Sigmoid colon (tissue), 6 donors: ENCODE measurements at regions not wholly inside any gene's neighbourhood (a gene's known extent, or its start where the extent isn't known, plus 50 kb on each side); places are given as distances from the start of the nearest gene placed in this dataset.

ENCODE experiments used
- DNase-seq: peaks from one replicate; pipeline ENCODE4 v3.0.0-alpha.2; 2019
- H3K27ac ChIP-seq, 4 donors: fragments of 200-600 bp; sonication (generic); one replicate each; pipeline ENCODE4 v1.5.1; 2016 to 2019; ENCODE audit warnings: mild to moderate bottlenecking in 1 of 4
- H3K27me3 ChIP-seq, 3 donors: fragments of 200-600 bp; sonication (generic); one replicate each; pipeline ENCODE4 v1.5.1; 2019; ENCODE audit warnings: mild to moderate bottlenecking in 1 of 3
- H3K36me3 ChIP-seq, 4 donors: fragments of 200-600 bp; sonication (generic); one replicate each; pipeline ENCODE4 v1.5.1; 2016 to 2019
- H3K4me1 ChIP-seq, 4 donors: fragments of 200-600 bp; sonication (generic); one replicate each; pipeline ENCODE4 v1.5.1; 2017 to 2019
- H3K4me3 ChIP-seq, 4 donors: fragments of 200-600 bp; sonication (generic); one replicate each; pipeline ENCODE4 v1.5.1; 2017 to 2019; ENCODE audit warnings: mild to moderate bottlenecking in 2 of 4, moderate library complexity in 1 of 4
- H3K9me3 ChIP-seq, 4 donors: fragments of 200-600 bp in 3 of 4; sonication (generic) in 3 of 4; one replicate each; pipeline versions ENCODE4 v1.5.1 to v1.6.1; 2013 to 2019
- CTCF ChIP-seq, 4 experiments: fragments of 450-650 bp in 3 of 4; fragments of 200-600 bp in 1 of 4; IDR thresholded peaks; one replicate each; pipeline ENCODE4 v1.5.1; 2016 to 2019; ENCODE audit warnings: antibody characterized with exemption in 4 of 4, mild to moderate bottlenecking in 3 of 4, moderate library complexity in 2 of 4
- EP300 ChIP-seq, 4 donors: sonication (generic); formaldehyde crosslinking; IDR thresholded peaks; one replicate each; pipeline ENCODE4 v1.6.1; 2017; ENCODE audit warnings: antibody characterized with exemption in 4 of 4
- POLR2A ChIP-seq, 2 donors: fragments of 450-650 bp; IDR thresholded peaks; one replicate each; pipeline ENCODE4 v1.6.1; 2016; ENCODE audit warnings: antibody characterized with exemption in 2 of 2, mild to moderate bottlenecking in 2 of 2, moderate library complexity in 2 of 2
- POLR2AphosphoS5 ChIP-seq, 4 donors: sonication (generic); formaldehyde crosslinking; IDR thresholded peaks; one replicate each; pipeline ENCODE4 v1.6.1; 2017; ENCODE audit warnings: antibody characterized with exemption in 4 of 4
- WGBS, 2 donors: extraction: QIAGEN DNeasy Blood & Tissue Kit; methylation state at CpG; one replicate each; pipeline ENCODE4 v1.1.7; 2013; 5-methylcytosine and 5-hydroxymethylcytosine counted together
- intact Hi-C: fragments of 100-400 bp; cut with DNase I; formaldehyde crosslinking; loops from one replicate; pipeline ENCODE4 v1.15.1; 2023
- donor health status: healthy with polysubstance abuse.
- donor health status: healthy.

- H3K36me3 ChIP-seq = no peaks in the 10 kb centered on the region
- no peak for DNase-seq
- H3K4me3 ChIP-seq = no peak overlapping the region
- no peaks in the 10 kb centered on the region for H3K9me3 ChIP-seq
- WGBS, 2 donors = 17 to 64% methylated on average over 2 of the region's 2 CpGs
- no peak for TF ChIP-seq POLR2AphosphoS5 (IDR thresholded peaks at IDR 0.05)
- TF ChIP-seq POLR2A (IDR thresholded peaks at IDR 0.05) = no peak
- TF ChIP-seq EP300 (IDR thresholded peaks at IDR 0.05) = no peak
- TF ChIP-seq CTCF (IDR thresholded peaks at IDR 0.05) = no peak
- no peak overlapping the region for H3K27ac ChIP-seq
- H3K27me3 ChIP-seq = no peaks in the 10 kb centered on the region
- no peaks in the 10 kb centered on the region for H3K4me1 ChIP-seq
- intact Hi-C loops = no loop called here
Measured at GRCh38 chr7:85634951-85635350, 448.1 kb upstream of the SEMA3D start.

DNA sequence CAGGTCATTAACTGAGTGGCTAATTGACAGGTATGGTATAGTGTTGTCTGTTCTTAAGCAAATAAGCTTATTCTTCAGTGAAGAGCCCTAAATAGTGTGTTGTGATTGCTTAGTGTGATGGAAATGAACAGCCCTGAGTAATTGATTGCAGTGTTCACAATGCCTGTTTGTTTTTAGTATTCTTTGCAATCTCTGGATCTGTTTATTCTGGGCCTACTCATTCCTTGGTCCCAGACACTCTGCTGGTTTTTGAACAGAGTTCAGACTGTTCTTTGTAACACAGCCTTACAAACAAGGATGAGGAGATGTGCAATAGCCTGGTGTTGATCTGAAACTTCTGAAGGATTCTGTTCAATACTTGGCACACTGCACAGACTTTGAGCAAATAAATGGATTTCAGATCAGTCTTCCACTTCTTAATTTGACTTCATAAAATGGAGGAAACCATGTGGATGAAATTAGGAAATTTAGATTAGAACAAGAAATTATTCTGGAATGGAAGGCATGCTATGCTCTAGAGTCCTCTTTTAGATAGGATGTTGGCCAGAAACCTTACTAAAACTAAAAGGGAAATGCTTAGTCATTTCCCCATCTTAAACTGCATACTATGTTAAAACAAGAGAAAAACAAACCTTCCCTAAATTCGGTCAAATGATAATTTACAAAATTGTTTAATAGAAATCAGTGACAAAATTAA is 444.2 kb upstream of the SEMA3D start:
- no peak for DNase-seq
- 52 to 71% methylated on average over 1 of the region's 1 CpG for WGBS, 2 donors
- Histone ChIP-seq H3K27me3 (no peaks in the 10 kb centered on the region), H3K27ac (no peak overlapping the region), H3K4me3 (no peak overlapping the region), H3K36me3 (no peaks in the 10 kb centered on the region), H3K4me1 (no peaks in the 10 kb centered on the region), H3K9me3 (no peaks in the 10 kb centered on the region)
- intact Hi-C loops = no loop called here
- TF ChIP-seq EP300 (IDR thresholded peaks at IDR 0.05) (no peak), POLR2AphosphoS5 (IDR thresholded peaks at IDR 0.05) (no peak), POLR2A (IDR thresholded peaks at IDR 0.05) (no peak), CTCF (IDR thresholded peaks at IDR 0.05) (no peak)

GRCh38 chr7:85627791-85628586 is 441.1 kb upstream of the SEMA3D start:
- no peaks in the 10 kb centered on the region for H3K4me1 ChIP-seq

DNA sequence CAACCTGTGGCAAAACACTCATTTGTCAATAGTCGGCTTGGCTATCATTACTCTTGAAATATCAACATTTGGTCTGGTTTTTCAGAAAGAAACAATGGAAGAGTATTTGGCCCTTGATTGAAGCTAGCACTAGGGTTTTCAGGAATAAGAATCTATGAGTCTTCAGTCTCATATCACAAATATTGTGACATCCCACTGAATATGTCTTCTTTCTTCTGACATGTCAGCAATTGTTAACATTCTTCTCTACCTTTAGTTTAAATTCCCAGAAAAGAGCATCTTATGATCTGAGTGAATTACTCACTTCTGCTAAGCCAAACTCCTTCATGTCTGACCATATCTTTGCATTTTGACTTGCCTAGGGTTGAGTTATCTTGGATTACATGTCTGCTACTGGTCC is 435.2 kb upstream of the SEMA3D start:
- Histone ChIP-seq H3K4me3 (no peak overlapping the region), H3K9me3 (no peaks in the 10 kb centered on the region), H3K36me3 (no peaks in the 10 kb centered on the region), H3K27me3 (no peaks in the 10 kb centered on the region), H3K4me1 (no peaks in the 10 kb centered on the region), H3K27ac (no peak overlapping the region)
- no peak for DNase-seq
- 31 to 81% methylated on average over 1 of the region's 1 CpG for WGBS, 2 donors
- TF ChIP-seq EP300 (IDR thresholded peaks at IDR 0.05) (no peak), CTCF (IDR thresholded peaks at IDR 0.05) (no peak), POLR2A (IDR thresholded peaks at IDR 0.05) (no peak), POLR2AphosphoS5 (IDR thresholded peaks at IDR 0.05) (no peak)
- intact Hi-C loops = no loop called here

More at GRCh38 chr7:85627791-85628586, 441.1 kb upstream of the SEMA3D start:
- Histone ChIP-seq H3K9me3 (no peaks in the 10 kb centered on the region), H3K36me3 (no peaks in the 10 kb centered on the region), H3K4me3 (no peak overlapping the region), H3K27me3 (no peaks in the 10 kb centered on the region), H3K27ac (no peak overlapping the region)
- no peak for DNase-seq
- 89 to 92% methylated on average over 5 of the region's 5 CpGs for WGBS, 2 donors
- intact Hi-C loops = no loop called here
- TF ChIP-seq CTCF (IDR thresholded peaks at IDR 0.05) (no peak), EP300 (IDR thresholded peaks at IDR 0.05) (no peak), POLR2AphosphoS5 (IDR thresholded peaks at IDR 0.05) (no peak), POLR2A (IDR thresholded peaks at IDR 0.05) (no peak)
